Head of caudate nucleus (tissue), 42 donors: ENCODE measurements at regions not wholly inside any gene's neighbourhood (a gene's known extent, or its start where the extent isn't known, plus 50 kb on each side); places are given as distances from the start of the nearest gene placed in this dataset.

ENCODE experiments used
- DNase-seq, 42 donors: peaks; one replicate each; pipeline versions ENCODE4 v3.0.0 to v3.0.0-alpha.2; 2020 to 2021; ENCODE audit warnings: mixed read lengths in 7 of 42
- intact Hi-C: fragments of 100-400 bp; cut with DNase I; formaldehyde crosslinking; loops from one replicate; pipeline ENCODE4 v1.15.0; 2022

DNA sequence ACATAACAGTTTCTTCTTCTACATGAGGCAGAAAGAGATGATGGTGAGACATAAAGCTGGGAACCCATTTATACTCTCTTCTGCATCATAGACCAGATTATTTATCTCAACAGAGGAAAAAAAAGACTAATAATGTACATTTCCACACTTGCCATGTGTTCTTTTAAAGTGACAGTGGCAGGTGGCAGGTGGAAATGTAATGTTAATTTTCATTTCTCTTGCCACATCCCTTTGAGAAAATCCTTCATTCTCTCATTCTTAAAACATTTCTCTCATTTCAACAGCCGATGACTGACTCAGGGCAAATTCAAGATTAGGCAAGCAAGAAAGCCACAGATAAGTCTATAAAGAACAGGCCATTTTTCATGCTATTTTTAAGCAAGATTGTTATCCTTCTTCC is 635.6 kb upstream of the SORCS1 start:
- intact Hi-C loops = no loop called here
- no peak for DNase-seq

DNA sequence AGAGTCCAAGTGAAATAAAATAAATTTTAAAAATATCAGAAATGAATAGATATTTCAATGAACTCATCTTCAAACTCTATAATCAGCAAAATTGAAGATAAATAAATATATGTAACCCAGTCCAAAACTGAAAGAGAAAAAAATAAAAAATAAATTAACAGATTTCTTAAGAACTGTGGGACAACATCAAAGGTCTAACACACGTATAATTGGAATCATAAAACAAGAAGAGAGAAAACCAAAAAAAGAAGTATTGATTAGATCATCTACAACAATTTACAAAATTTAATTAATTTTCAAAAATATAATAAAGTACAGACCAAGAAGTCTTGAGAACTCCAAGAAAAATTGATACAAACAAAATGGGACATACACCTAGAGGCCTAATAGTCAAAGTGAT is 625.8 kb upstream of the SORCS1 start:
- intact Hi-C loops = no loop called here
- no peak for DNase-seq

DNA sequence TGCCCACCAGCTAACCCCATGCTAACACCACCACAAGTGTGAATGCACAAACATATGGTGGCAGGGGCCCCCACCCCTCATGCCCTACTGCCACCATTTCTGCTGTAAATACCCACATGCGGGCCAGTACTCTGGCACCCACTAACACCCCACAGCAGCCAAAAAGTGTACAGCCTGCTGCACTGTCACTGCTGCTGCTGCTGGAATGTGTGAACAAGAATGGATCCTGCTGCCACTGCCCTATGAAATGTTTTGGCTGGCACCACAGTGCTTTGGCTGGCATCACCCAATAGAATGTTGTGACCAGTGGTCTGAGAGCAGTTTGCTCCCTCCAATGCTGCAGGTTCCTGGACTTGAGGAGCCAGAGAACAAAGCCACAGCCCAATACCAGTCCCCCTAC is 606.6 kb upstream of the SORCS1 start:
- intact Hi-C loops = no loop called here
- DNase-seq = no peak

DNA sequence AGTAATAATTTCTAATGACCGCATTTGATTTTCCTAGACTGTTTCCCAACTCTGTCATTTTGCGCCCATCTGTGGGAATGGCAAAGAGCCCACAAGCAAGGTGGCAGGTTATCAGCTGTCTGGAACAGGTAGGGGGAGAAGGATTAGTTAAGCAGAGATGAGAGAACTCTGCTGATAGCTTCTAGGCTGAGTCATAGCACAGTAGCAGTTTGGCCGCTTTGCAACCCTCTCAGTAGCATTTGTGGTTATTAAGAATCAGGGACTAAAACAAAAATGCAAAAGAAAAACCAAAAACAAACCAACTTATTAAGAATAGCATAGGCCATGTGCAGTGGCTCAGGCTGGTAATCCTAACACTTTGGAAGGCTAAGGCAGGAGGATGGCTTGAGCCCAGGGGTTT is 602.7 kb upstream of the SORCS1 start:
- DNase-seq = no peak
- intact Hi-C loops = no loop called here

DNA sequence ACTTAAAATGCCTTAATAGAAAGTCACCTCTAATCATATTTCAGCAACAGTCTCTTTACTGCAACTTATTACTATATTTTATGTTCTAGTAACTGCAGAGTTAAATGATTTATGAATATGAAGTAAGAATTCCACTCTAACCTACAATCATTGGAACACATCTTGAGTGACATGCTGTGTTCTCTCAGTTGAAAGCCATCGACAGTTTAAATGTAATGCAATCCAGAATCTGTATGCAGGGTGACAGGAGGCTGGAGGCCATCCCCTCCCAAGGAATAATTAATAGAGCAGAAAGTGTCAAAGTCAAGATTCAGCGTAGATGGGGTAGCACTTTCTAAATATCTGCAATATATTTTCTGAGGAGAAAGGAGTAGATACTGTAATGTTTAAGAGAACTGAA is 590.3 kb upstream of the SORCS1 start:
- intact Hi-C loops = no loop called here

DNA sequence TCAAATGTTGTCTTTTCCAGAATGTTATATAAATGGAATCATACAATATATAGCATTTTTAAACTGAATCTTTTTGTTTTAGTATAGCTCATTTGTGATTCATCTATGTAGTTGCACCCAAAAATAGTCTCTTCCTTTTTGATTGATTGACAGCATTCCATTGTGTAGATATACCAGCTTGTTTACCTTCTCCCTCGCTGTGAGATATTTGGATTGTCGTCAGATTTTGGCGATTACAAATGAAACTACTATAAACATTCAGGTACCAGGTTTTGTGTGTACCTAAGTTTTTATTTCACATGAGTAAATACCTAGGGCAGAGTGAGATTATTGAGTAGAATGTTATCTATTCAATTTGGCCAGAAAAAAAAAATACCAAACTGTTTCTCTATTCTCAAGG is 584.7 kb upstream of the SORCS1 start:
- intact Hi-C loops = no loop called here

More for the DNA sequence above, 590.3 kb upstream of the SORCS1 start:
- DNase-seq = no peak

DNA sequence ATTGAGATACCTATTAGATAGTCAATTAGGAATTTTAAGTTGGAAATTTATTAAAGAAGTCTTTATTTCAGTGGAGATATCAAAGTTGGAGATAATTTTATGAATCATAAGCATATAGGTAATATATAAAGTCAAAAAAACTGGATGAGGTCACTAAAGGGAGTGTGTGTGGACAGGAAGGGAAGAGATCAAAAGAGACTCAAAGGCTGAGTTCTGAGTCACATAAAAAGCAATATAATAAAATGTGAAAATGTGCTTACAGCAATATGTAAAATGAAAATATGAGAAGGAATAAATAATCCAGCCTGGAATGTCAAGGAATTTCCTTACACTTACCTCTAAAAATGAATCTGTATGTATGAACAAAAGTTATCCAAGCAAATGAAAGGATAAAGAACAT is 583.3 kb upstream of the SORCS1 start:
- intact Hi-C loops = no loop called here
- DNase-seq = no peak

More for the DNA sequence above, 584.7 kb upstream of the SORCS1 start:
- DNase-seq = no peak

DNA sequence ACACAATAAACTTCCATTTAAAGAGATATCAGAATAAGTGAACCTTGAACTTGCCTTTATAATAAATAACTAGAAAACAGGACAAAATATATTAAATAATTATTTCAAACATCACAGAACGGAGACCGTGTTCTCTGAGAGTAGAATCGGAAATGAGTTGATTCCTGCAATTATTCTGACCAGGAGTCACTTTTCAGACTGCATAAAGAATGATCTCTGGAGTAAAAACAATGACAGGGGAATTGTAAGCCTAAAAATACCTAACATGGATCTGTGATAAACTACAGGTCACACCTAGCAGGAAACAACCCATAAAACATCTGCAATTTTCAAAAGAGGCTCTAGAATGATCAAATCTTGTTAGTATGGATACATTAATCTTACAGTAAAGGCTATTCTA is 577.5 kb upstream of the SORCS1 start:
- intact Hi-C loops = no loop called here
- no peak for DNase-seq

DNA sequence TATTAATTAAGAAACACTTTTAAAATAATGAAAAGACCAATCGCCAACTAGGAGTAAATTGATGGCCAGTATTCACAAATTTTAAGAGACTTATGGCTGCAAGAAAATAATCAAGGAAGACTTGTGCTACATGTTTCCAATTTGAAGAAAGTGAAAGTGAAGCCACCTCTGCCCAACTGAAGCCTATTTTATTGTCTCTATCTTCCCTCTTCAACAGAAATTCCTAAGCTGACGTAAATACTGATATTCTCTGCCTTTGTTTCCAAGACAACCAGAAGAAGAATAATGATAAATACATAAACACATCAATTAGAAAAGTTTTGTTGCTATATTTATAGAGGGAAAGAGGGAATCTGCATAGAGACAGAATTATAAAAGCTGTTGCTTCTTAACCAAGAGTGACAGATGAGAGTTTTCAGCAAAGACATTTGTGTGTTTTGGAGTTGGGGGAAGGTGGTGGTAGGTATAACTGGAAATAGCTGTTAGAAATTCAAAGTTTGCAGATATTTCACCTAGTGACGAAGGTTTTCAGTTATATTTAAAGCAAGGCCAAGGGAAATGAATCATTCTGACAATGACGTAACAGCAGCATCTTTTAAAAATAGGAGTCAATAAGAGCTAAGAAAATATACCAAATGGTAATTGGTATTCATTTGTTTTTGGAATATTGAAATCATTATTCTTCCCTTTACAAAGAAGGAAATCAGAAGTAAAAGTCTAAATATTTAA is 576.6 kb upstream of the SORCS1 start:
- intact Hi-C loops = no loop called here
- no peak for DNase-seq

DNA sequence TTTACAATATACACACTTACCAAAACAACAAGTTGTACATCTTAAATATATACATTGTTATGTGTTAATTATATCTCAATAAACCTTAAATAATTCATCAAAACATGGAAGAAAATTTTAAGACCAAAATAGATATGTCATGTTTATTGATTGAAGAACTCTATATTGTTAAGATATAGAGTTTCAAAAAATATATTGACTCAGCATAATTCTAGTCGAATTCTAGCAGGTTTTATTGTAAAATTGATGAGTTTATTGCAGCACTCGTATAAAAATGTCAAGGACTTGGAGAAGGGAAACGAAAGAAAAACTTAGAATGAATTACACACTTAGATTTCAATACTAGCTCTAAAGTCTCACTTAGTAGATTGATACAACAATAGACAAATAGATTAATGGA is 575.4 kb upstream of the SORCS1 start:
- DNase-seq = no peak
- intact Hi-C loops = no loop called here

DNA sequence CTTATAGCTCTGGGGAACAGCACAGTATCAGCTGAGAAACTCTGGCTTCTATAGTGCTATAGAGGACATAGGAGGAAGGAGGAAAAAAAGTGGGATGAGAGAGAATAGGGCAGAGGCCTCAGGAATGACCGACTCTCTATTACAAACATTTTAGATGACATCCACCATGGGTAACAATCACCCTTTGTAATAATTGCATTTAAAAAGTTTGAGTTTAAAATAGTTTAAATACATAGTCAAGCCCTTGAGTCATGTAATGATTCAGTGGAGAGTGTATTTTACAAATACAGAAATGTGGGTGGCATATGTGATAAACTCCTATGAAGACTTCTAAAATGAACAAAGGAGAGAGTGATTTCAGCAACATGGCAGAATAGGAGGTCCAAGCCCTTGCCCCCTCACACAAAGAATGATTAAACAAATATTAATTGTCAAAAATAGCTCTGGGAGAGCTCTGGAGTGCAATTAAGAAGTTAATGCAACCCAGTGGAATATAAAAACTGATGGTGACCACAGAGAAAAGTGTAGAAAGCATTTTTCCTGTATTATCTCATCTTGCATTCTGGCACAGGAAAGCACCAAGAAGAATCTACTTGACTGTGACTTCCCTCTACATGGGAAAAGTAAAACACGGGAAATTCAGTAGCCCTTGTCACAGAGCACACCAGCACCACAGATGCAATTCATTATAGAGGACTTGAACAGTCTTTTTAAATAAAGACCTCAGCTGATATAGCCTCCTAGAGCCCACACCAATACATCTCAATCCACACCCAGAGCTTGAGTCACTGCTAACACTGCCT is 569.0 kb upstream of the SORCS1 start:
- intact Hi-C loops = no loop called here
- DNase-seq = no peak

DNA sequence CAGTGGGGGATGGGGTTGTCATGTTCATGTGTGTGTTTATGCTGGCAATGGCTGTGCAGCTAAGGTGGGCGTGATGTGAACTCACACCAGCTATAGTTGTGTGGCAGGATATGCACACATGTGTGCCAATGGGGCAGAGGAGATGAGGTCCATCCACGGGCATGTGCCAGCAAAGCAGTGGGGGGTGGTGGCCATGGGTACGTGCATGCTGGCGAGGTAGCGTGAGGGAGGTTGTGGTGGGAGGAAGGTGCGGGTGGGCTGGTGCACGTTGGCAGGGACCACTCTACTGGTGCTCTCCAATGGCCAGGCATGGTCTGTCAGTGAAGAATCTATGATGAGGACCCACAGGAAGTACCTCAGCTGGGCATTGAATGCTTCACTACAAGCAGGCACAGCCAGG is 567.5 kb upstream of the SORCS1 start:
- DNase-seq = no peak
- intact Hi-C loops = no loop called here

DNA sequence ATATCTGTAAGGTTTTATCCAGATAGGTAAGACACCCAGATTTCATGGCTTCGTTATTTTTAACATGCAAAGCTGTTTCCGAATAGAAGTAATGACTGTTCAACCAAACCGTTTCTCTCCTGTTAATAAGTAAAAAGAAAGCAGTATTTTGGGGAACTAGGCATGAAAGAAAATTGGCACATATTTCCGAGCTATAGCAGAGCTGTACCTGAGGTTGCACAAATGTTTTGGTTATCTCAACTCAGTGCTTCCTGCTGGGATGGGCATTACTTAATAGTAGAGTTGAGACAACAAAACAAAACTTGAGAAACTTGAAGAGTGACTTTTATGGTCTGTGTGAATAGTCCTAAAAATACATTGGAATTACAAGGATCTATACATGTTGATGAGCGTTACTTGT is 564.3 kb upstream of the SORCS1 start:
- no peak for DNase-seq

DNA sequence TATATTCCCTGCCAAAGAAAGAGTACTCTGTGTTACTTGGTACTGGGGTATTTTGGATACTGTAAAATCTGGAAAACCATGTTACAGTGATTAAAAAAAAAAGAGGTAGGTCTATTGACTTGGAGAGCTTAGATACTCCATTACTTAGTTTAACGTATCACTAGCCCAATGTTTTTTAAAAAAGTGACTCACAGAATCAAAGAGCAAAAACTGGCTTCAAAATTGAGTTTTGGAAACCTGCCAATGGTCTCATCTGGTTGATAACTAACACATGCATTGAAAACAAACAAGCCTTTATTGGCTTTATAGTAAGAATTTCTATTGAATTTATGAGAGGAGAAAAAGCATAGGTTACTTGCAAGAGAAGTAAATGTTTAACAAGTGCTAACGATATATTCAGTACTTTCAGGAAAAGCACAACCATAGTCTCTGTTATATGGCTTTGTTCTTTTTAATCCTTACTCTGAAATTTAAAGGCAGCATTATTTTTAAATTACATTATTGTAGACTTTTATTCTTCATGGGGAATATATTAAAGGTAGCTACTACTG is 563.3 kb upstream of the SORCS1 start:
- intact Hi-C loops = no loop called here

More for the DNA sequence above, 564.3 kb upstream of the SORCS1 start:
- intact Hi-C loops = no loop called here

DNA sequence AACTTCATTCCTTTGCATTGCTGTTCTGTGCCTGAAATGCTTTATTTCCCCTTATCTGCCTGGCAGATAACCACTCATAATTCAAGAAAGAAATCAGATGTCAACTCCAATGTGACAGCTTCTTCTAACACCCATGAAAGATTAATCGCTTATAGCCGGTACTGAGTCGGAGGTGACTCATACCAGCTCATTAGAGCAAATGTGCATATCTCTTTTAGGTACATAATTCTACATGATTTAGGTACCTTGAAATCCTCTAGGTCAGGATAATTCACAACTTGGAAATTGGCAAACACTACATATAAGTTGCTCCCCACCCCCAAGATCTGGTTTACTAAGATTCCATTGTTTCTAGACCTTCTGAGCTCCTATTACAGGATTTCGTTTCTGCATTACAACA is 554.4 kb upstream of the SORCS1 start:
- no peak for DNase-seq
- intact Hi-C loops = no loop called here

More for the DNA sequence above, 563.3 kb upstream of the SORCS1 start:
- DNase-seq = no peak

DNA sequence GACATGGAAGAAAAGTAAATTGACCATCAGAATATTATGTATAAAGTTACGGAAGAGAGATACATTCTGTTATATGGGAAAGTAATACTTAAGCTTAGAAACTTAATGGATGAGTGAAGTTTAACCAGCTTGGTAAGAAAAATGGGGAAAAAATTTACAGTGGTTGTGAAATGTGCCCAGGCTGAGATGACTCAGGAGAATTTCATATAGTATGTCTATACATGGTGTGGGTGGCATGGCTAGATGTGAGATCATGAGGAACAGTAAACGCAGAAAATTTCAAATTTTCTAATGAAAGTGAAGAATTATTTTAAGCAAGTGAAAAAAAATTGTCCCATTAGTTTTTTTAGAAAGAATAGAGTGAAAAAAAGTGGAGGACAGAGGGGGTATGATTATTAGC is 552.5 kb upstream of the SORCS1 start:
- intact Hi-C loops = no loop called here
- DNase-seq = no peak

DNA sequence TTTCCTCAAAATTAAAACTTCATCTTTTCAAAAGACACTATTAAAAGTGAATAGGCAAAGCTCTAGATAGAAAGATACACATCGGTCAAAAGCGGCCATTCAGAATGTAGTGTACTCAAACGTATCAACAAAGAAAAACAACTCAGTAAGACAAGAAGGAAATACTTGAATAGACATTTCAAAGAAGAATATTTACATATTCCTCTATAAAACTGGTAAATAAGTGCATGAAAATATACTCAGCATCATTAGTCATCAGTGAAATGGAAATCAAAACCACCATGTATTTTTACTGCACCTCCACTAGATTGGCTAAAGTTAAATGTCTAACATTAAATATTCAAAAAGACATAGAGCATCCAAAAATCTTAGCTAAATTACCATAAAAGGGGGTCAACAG is 551.1 kb upstream of the SORCS1 start:
- no peak for DNase-seq
- intact Hi-C loops = no loop called here

DNA sequence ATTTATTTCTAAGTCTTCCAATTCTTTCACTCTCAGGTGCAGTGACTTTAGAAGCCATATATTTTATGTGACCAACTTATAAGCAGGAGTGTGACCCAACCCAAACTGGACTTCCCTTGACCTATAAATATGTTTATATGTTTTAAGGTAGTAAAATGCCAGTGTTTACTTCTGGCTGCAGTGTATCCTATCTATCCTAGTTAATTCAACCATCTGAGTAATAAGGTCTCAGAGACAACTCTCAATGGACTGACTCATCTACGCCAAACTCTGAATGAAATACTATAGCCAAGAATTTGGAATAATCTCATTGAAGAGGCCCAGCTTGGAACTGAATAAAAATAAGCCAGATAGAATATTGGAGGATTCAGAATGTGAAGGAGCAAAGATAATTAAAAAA is 544.5 kb upstream of the SORCS1 start:
- DNase-seq = no peak
- intact Hi-C loops = no loop called here

DNA sequence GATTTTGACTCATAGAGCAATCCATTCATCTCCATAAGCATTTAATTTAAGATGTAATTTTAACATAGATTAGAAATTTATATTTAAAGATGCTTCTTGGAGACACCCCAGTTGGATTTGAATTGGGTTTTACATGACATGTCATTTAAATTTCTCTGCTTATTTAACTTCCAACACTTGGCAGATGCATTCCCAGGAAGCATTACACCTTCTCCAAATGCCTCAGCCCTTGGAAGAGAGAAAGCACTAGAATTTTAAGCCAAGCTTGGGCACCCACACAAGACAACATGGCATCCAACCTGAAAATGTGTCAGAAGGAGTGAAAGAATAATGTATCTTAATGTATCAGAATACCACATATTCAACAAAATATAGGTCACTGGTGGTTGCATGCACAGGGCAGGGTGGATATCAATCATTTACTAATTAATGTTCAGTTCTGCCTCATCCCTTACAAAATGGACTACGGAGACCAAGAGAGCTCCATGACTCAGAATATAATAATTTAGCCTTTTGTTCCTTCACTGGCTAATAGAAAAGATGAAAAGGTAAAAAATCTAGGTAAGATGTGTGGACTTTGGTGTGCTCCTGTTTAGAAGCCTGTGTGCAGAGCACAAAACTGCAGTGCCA is 541.7 kb upstream of the SORCS1 start:
- intact Hi-C loops = no loop called here
- no peak for DNase-seq

DNA sequence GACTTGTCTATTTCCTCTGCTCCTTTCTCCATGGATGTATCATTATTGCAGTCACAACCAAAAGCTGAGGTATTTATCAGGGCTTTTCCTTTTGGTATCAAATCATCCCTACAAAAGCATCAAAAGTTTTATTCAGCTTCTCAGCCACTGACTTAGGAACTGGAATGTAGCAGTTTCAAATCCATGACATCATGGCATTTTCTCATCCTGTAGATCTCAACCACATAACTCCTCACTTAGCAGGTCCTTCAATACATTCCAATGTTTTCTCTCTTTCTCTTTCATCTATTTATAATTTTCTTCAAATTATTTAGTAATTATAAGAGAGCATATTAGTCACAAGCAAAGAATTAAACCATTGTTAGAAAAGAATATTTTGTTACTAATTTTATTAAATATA is 537.4 kb upstream of the SORCS1 start:
- intact Hi-C loops = no loop called here
- no peak for DNase-seq
